GM23338 (cell line): ENCODE measurements at regions not wholly inside any gene's neighbourhood (a gene's known extent, or its start where the extent isn't known, plus 50 kb on each side); places are given as distances from the start of the nearest gene placed in this dataset.

Source experiments
- ATAC-seq: fragments of 200-7000 bp; cut with Tn5 transposase; 3 replicates; pipeline ENCODE4 v1.9.1; 2020
- DNase-seq: peaks from one replicate; pipeline ENCODE4 v3.0.0-alpha.2; 2015; ENCODE audit warnings: low spot score
- H2AFZ ChIP-seq: fragments of 200-600 bp; sonication (generic); 2 replicates; pipeline ENCODE4 v1.8.0; 2016; ENCODE audit warnings: antibody characterized with exemption, mild to moderate bottlenecking, moderate library complexity
- H3F3A ChIP-seq: fragments of 200-600 bp; sonication (generic); replicated peaks from 2 replicates; pipeline ENCODE4 v1.8.0; 2017; ENCODE audit warnings: antibody characterized with exemption, mixed run types, low read depth
- H3K27ac ChIP-seq: fragments of 200-600 bp; sonication (generic); 2 replicates; pipeline ENCODE4 v1.6.1; 2016; ENCODE audit warnings: low read depth
- H3K27me3 ChIP-seq: fragments of 200-600 bp; sonication (generic); 2 replicates; pipeline ENCODE4 v1.8.0; 2016; ENCODE audit warnings: mild to moderate bottlenecking, mixed run types, moderate library complexity; ENCODE audit not compliant: insufficient read depth
- H3K36me3 ChIP-seq: fragments of 200-600 bp; sonication (generic); 2 replicates; pipeline ENCODE4 v1.8.0; 2016; ENCODE audit warnings: mild to moderate bottlenecking; ENCODE audit not compliant: insufficient read depth
- H3K4me1 ChIP-seq: fragments of 200-600 bp; sonication (generic); 2 replicates; pipeline ENCODE4 v1.8.0; 2016; ENCODE audit warnings: mild to moderate bottlenecking, moderate library complexity; ENCODE audit not compliant: insufficient read depth
- H3K4me2 ChIP-seq: fragments of 200-600 bp; sonication (generic); 2 replicates; pipeline ENCODE4 v1.7.1; 2017; ENCODE audit warnings: mixed run types
- H3K4me3 ChIP-seq: fragments of 200-600 bp; sonication (generic); 2 replicates; pipeline ENCODE4 v1.6.1; 2016; ENCODE audit warnings: mixed run types
- H3K79me2 ChIP-seq: fragments of 200-600 bp; sonication (generic); replicated peaks from 2 replicates; pipeline ENCODE4 v1.8.0; 2017; ENCODE audit warnings: mild to moderate bottlenecking; ENCODE audit not compliant: insufficient read depth
- H3K9me2 ChIP-seq: fragments of 200-600 bp; sonication (generic); 2 replicates; pipeline ENCODE4 v1.8.0; 2017; ENCODE audit not compliant: insufficient read depth
- H4K20me1 ChIP-seq: fragments of 200-600 bp; sonication (generic); replicated peaks from 2 replicates; pipeline ENCODE4 v1.8.0; 2017; ENCODE audit warnings: mild to moderate bottlenecking; ENCODE audit not compliant: insufficient read depth
- H3K27ac Mint-ChIP-seq: 2 replicates; pipeline ENCODE4 v1.8.0; 2020; ENCODE audit warnings: inconsistent platforms, mild to moderate bottlenecking, moderate library complexity, mixed read lengths
- H3K27me3 Mint-ChIP-seq: 3 replicates; pipeline ENCODE4 v1.8.0; 2022; ENCODE audit warnings: low read depth, mild to moderate bottlenecking, moderate library complexity, mixed read lengths, inconsistent platforms; ENCODE audit not compliant: insufficient read depth, poor library complexity
- H3K36me3 Mint-ChIP-seq: 3 replicates; pipeline ENCODE4 v1.8.0; 2021; ENCODE audit warnings: low read depth, mild to moderate bottlenecking, inconsistent platforms, moderate library complexity, mixed read lengths
- H3K4me1 Mint-ChIP-seq: 3 replicates; pipeline ENCODE4 v1.8.0; 2020; ENCODE audit warnings: mild to moderate bottlenecking, inconsistent platforms, mixed read lengths
- H3K4me3 Mint-ChIP-seq: 3 replicates; pipeline ENCODE4 v1.8.0; 2021; ENCODE audit warnings: moderate library complexity, mild to moderate bottlenecking, inconsistent platforms, mixed read lengths
- H3K9me3 Mint-ChIP-seq: 3 replicates; pipeline ENCODE4 v1.8.0; 2020; ENCODE audit warnings: moderate library complexity, mild to moderate bottlenecking, inconsistent platforms, mixed read lengths
- EZH2 ChIP-seq: fragments of 200-600 bp; sonication (generic); IDR thresholded peaks from one replicate; pipeline ENCODE4 v1.8.0; 2017; ENCODE audit warnings: antibody characterized with exemption, mild to moderate bottlenecking, low read depth; ENCODE audit not compliant: unreplicated experiment
- NANOG ChIP-seq: IDR thresholded peaks from 2 replicates; pipeline ENCODE4 v1.6.1; 2016; ENCODE audit warnings: antibody characterized with exemption, borderline replicate concordance
- POLR2AphosphoS5 ChIP-seq: IDR thresholded peaks from 2 replicates; pipeline ENCODE4 v1.6.1; 2016; ENCODE audit warnings: antibody characterized with exemption, low read depth
- ZNF114 ChIP-seq: fragments of 250-450 bp; sonication (Bioruptor Pico); IDR thresholded peaks from 2 replicates; pipeline ENCODE4 v1.5.0; 2020; ENCODE audit warnings: mild to moderate bottlenecking, moderate library complexity
- TF ChIP-seq, protein P1 (sequence below): fragments of 250-450 bp; sonication (Bioruptor Pico); IDR thresholded peaks from 2 replicates; pipeline ENCODE4 v1.5.0; 2020; ENCODE audit warnings: mild to moderate bottlenecking, moderate library complexity
- TF ChIP-seq, protein P2 (sequence below): IDR thresholded peaks from one replicate; pipeline ENCODE4 v1.6.1; 2018; ENCODE audit warnings: antibody characterized with exemption; ENCODE audit not compliant: unreplicated experiment

DNA sequence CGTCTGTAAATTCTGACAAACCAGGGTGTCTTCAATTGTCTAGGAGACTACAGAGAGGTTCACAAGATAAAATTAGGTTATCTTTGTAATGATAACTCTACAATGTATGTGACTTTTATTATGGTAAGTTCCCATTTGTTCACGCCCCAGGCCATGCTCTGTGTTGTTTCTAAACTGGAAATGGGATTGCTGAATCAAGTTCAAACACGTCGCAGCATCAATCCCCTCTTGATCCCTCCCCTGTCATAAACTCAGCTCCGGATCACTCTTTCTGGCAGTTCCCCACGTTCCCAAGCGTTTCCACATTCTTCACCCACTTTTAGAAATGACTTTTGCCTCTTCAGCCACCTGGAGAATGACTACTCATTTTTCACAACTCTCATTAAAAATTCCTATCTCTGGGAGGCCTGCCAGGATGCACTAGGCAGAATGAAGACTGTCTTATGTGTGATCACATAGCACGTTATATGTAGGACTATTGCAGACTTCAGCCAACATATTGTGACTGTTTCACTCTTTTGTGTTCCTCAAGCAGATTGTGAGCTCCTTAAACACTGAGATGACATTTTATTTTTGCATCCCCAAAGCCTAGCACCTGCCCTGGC is 1124.2 kb upstream of the WWC1 start (continued):
- TF ChIP-seq, protein P1, sequence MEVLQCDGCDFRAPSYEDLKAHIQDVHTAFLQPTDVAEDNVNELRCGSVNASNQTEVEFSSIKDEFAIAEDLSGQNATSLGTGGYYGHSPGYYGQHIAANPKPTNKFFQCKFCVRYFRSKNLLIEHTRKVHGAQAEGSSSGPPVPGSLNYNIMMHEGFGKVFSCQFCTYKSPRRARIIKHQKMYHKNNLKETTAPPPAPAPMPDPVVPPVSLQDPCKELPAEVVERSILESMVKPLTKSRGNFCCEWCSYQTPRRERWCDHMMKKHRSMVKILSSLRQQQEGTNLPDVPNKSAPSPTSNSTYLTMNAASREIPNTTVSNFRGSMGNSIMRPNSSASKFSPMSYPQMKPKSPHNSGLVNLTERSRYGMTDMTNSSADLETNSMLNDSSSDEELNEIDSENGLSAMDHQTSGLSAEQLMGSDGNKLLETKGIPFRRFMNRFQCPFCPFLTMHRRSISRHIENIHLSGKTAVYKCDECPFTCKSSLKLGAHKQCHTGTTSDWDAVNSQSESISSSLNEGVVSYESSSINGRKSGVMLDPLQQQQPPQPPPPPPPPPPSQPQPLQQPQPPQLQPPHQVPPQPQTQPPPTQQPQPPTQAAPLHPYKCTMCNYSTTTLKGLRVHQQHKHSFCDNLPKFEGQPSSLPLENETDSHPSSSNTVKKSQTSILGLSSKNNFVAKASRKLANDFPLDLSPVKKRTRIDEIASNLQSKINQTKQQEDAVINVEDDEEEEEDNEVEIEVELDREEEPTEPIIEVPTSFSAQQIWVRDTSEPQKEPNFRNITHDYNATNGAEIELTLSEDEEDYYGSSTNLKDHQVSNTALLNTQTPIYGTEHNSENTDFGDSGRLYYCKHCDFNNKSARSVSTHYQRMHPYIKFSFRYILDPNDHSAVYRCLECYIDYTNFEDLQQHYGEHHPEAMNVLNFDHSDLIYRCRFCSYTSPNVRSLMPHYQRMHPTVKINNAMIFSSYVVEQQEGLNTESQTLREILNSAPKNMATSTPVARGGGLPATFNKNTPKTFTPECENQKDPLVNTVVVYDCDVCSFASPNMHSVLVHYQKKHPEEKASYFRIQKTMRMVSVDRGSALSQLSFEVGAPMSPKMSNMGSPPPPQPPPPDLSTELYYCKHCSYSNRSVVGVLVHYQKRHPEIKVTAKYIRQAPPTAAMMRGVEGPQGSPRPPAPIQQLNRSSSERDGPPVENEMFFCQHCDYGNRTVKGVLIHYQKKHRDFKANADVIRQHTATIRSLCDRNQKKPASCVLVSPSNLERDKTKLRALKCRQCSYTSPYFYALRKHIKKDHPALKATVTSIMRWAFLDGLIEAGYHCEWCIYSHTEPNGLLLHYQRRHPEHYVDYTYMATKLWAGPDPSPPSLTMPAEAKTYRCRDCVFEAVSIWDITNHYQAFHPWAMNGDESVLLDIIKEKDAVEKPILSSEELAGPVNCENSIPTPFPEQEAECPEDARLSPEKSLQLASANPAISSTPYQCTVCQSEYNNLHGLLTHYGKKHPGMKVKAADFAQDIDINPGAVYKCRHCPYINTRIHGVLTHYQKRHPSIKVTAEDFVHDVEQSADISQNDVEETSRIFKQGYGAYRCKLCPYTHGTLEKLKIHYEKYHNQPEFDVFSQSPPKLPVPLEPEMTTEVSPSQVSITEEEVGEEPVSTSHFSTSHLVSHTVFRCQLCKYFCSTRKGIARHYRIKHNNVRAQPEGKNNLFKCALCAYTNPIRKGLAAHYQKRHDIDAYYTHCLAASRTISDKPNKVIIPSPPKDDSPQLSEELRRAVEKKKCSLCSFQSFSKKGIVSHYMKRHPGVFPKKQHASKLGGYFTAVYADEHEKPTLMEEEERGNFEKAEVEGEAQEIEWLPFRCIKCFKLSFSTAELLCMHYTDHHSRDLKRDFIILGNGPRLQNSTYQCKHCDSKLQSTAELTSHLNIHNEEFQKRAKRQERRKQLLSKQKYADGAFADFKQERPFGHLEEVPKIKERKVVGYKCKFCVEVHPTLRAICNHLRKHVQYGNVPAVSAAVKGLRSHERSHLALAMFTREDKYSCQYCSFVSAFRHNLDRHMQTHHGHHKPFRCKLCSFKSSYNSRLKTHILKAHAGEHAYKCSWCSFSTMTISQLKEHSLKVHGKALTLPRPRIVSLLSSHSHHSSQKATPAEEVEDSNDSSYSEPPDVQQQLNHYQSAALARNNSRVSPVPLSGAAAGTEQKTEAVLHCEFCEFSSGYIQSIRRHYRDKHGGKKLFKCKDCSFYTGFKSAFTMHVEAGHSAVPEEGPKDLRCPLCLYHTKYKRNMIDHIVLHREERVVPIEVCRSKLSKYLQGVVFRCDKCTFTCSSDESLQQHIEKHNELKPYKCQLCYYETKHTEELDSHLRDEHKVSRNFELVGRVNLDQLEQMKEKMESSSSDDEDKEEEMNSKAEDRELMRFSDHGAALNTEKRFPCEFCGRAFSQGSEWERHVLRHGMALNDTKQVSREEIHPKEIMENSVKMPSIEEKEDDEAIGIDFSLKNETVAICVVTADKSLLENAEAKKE (CRISPR knock-in tag): no peak
- no peak for TF ChIP-seq POLR2AphosphoS5

DNA sequence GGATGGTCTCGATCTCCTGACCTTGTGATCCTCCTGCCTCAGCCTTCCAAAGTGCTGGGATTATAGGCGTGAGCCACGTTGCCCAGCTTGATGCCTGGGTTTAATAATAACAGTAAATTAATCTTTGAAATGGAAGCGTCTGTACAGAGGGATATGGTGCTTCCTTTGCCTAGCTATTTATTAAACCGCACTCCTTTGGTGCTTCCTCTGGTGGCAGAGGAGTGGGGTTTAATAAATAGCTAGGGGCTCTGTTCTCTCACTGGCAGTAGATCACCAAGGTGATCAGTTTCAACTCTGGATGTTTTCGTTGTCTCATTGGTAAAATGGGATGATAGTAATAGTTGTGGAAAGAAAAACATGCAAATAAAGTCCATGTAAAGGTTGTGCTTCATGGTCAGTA is 1122.5 kb upstream of the WWC1 start:
- Mint-ChIP-seq H3K4me1 (peaks cover 24% of the 10 kb centered on the region), H3K27me3 (no peaks in the 10 kb centered on the region), H3K9me3 (no peaks in the 10 kb centered on the region), H3K27ac (no peak overlapping the region), H3K36me3 (no peaks in the 10 kb centered on the region), H3K4me3 (no peak overlapping the region)
- H2AFZ ChIP-seq: no peak overlapping the region
- H3K27me3 ChIP-seq: no peaks in the 10 kb centered on the region
- no peaks in the 10 kb centered on the region for H3K36me3 ChIP-seq
- H3K79me2 ChIP-seq: no peaks in the 10 kb centered on the region
- H3K4me2 ChIP-seq: no peak overlapping the region
- no peak overlapping the region for H3K4me3 ChIP-seq
- no peaks in the 10 kb centered on the region; the same call in 1 of the 2 replicates for H3K9me2 ChIP-seq
- no peaks in the 10 kb centered on the region for H4K20me1 ChIP-seq
- ATAC-seq (no peak), DNase-seq (no peak)
- no peaks in the 10 kb centered on the region for H3F3A ChIP-seq
- no peak overlapping the region for H3K27ac ChIP-seq
- H3K4me1 ChIP-seq: 0 out of 2 replicates have a peak, but pooled peaks cover 6% of the 10 kb centered on the region
- no peak for TF ChIP-seq EZH2
- TF ChIP-seq, protein P2, sequence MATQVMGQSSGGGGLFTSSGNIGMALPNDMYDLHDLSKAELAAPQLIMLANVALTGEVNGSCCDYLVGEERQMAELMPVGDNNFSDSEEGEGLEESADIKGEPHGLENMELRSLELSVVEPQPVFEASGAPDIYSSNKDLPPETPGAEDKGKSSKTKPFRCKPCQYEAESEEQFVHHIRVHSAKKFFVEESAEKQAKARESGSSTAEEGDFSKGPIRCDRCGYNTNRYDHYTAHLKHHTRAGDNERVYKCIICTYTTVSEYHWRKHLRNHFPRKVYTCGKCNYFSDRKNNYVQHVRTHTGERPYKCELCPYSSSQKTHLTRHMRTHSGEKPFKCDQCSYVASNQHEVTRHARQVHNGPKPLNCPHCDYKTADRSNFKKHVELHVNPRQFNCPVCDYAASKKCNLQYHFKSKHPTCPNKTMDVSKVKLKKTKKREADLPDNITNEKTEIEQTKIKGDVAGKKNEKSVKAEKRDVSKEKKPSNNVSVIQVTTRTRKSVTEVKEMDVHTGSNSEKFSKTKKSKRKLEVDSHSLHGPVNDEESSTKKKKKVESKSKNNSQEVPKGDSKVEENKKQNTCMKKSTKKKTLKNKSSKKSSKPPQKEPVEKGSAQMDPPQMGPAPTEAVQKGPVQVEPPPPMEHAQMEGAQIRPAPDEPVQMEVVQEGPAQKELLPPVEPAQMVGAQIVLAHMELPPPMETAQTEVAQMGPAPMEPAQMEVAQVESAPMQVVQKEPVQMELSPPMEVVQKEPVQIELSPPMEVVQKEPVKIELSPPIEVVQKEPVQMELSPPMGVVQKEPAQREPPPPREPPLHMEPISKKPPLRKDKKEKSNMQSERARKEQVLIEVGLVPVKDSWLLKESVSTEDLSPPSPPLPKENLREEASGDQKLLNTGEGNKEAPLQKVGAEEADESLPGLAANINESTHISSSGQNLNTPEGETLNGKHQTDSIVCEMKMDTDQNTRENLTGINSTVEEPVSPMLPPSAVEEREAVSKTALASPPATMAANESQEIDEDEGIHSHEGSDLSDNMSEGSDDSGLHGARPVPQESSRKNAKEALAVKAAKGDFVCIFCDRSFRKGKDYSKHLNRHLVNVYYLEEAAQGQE: no peak
- TF ChIP-seq NANOG: no peak
- TF ChIP-seq, protein P1 (CRISPR knock-in tag): no peak
- no peak for TF ChIP-seq ZNF114
